ENCODE measurements at regions not wholly inside any gene's neighbourhood (a gene's known extent, or its start where the extent isn't known, plus 50 kb on each side); places are given as distances from the start of the nearest gene placed in this dataset.
"Not testable (repeated sequence)": the region's sequence is repeated elsewhere in the genome, so short reads cannot be mapped to it uniquely, and the experiment has no call there.

GRCh38 chr12:46990211-46990610, 89.2 kb upstream of the PCED1B start:
- no peak for DNase-seq

GRCh38 chr12:46992051-46992450, 87.4 kb upstream of the PCED1B start:
- DNase-seq, result not testable (repeated sequence)

- DNase-seq, result peak; percentile 69
Measured at GRCh38 chr12:46998811-46999368, 80.5 kb upstream of the PCED1B start.

GRCh38 chr12:47004634-47005033, 74.8 kb upstream of the PCED1B start:
- no peak for DNase-seq

GRCh38 chr12:47007048-47007447, 72.4 kb upstream of the PCED1B start:
- no peak for DNase-seq

- no peak for DNase-seq
Measured at GRCh38 chr12:47012552-47012951, 66.9 kb upstream of the PCED1B start.

- DNase-seq, result peak; percentile 78
Measured at GRCh38 chr12:47014474-47014873, 64.9 kb upstream of the PCED1B start.

GRCh38 chr12:47015381-47015780, 64.0 kb upstream of the PCED1B start:
- no peak for DNase-seq

- DNase-seq, result no peak
Measured at GRCh38 chr12:47017041-47017713, 62.2 kb upstream of the PCED1B start.

- peak; percentile 46 for DNase-seq
Measured at GRCh38 chr12:47017901-47018475, 61.4 kb upstream of the PCED1B start.

- no peak for DNase-seq
Measured at GRCh38 chr12:47020211-47020821, 59.1 kb upstream of the PCED1B start.

GRCh38 chr12:47021298-47021697, 58.1 kb upstream of the PCED1B start:
- peak; percentile 91 for DNase-seq

- DNase-seq, result peak; percentile 79
Measured at GRCh38 chr12:47022296-47022695, 57.1 kb upstream of the PCED1B start.

- no peak for DNase-seq
Measured at GRCh38 chr12:47023311-47023710, 56.1 kb upstream of the PCED1B start.

- DNase-seq, result no peak
Measured at GRCh38 chr12:47023953-47024352, 55.5 kb upstream of the PCED1B start.

- no peak for DNase-seq
Measured at GRCh38 chr12:47024463-47024862, 55.0 kb upstream of the PCED1B start.

- DNase-seq, result no peak
Measured at GRCh38 chr12:47025349-47025748, 54.1 kb upstream of the PCED1B start.

- DNase-seq, result no peak
Measured at GRCh38 chr12:47025798-47026197, 53.6 kb upstream of the PCED1B start.

GRCh38 chr12:47026291-47026690, 53.1 kb upstream of the PCED1B start:
- no peak for DNase-seq
